GM12878 (cell line): ENCODE measurements at regions not wholly inside any gene's neighbourhood (a gene's known extent, or its start where the extent isn't known, plus 50 kb on each side); places are given as distances from the start of the nearest gene placed in this dataset.

Experiments used
- ATAC-seq: fragments of 200-7000 bp; cut with Tn5 transposase; 3 replicates; pipeline ENCODE4 v1.9.1; 2020; ENCODE audit warnings: mild to moderate bottlenecking, moderate library complexity
- BruUV-seq: library from RNA; stranded (reverse); fragments of 400-500 nt; replicated peaks from 2 replicates; lab custom pipeline; 2021; lab: Mats Ljungman, UMichigan
- CTCF ChIA-PET: fragments of 300-600 bp; sonication (Branson Sonifier 250); formaldehyde crosslinking; extraction: SDS; loops from one replicate; lab custom pipeline; 2021; ENCODE audit warnings: inconsistent platforms; lab: Yijun Ruan, JAX
- POLR2A ChIA-PET: fragments of 350-600 bp; formaldehyde crosslinking; extraction: SDS; loops from one replicate; lab custom pipeline; 2021; ENCODE audit warnings: inconsistent platforms; lab: Charles Lee
- RAD21 ChIA-PET: fragments of 300-600 bp; sonication (Branson Sonifier 250); formaldehyde crosslinking; loops from one replicate; lab custom pipeline; 2023; ENCODE audit warnings: antibody characterized with exemption; ENCODE audit not compliant: unreplicated experiment; lab: Charles Lee
- SMC1A ChIA-PET: fragments of 300-600 bp; sonication (Branson Sonifier 250); formaldehyde crosslinking; loops from one replicate; lab custom pipeline; 2023; ENCODE audit not compliant: unreplicated experiment, uncharacterized antibody; lab: Charles Lee
- DNase-seq: peaks from one replicate; pipeline ENCODE4 v3.0.0-alpha.2; 2011; ENCODE audit warnings: low read depth, low spot score
- FAIRE-seq: peaks from 3 replicates; lab custom pipeline; 2011; peaks lifted over from hg19 to GRCh38; lab: Jason Lieb, UNC
- H2AFZ ChIP-seq: 2 replicates; pipeline ENCODE4 v1.6.0; 2011; ENCODE audit warnings: low read depth, low read length, control low read depth; ENCODE audit not compliant: control insufficient read depth
- H3K27ac ChIP-seq: 2 replicates; pipeline ENCODE4 v1.5.1; 2011; ENCODE audit warnings: control low read depth; ENCODE audit not compliant: control insufficient read depth, insufficient read depth
- H3K27me3 ChIP-seq, 2 experiments: replicated peaks in 1 of 2; 2 replicates each; pipeline versions ENCODE4 v1.6.0 to v1.6.1; 2011; ENCODE audit warnings: low read length in 1 of 2; ENCODE audit not compliant: control insufficient read depth in 2 of 2, insufficient read depth in 2 of 2
- H3K36me3 ChIP-seq, 2 experiments: 2 replicates each; pipeline ENCODE4 v1.5.1; 2011; ENCODE audit warnings: low read length in 1 of 2; ENCODE audit not compliant: control insufficient read depth in 2 of 2, insufficient read depth in 2 of 2
- H3K4me1 ChIP-seq: 2 replicates; pipeline ENCODE4 v1.6.1; 2011; ENCODE audit warnings: mild to moderate bottlenecking, low read length, moderate library complexity, mixed read lengths; ENCODE audit not compliant: control insufficient read depth, insufficient read depth
- H3K4me2 ChIP-seq: 2 replicates; pipeline ENCODE4 v1.6.0; 2011; ENCODE audit warnings: control low read depth; ENCODE audit not compliant: control insufficient read depth, insufficient read depth
- H3K4me3 ChIP-seq: fragments of 200-600 bp; sonication (generic); 2 replicates; pipeline ENCODE4 v1.5.1; 2016
- H3K79me2 ChIP-seq: 2 replicates; pipeline ENCODE4 v1.6.0; 2011; ENCODE audit warnings: low read length; ENCODE audit not compliant: control insufficient read depth, insufficient read depth
- H3K9ac ChIP-seq: 2 replicates; pipeline ENCODE4 v1.8.0; 2011; ENCODE audit warnings: low read length, control low read depth, mixed read lengths; ENCODE audit not compliant: control insufficient read depth, insufficient read depth
- H3K9me3 ChIP-seq: replicated peaks from 3 replicates; pipeline ENCODE4 v1.5.1; 2011; ENCODE audit warnings: mild to moderate bottlenecking, low read length; ENCODE audit not compliant: control insufficient read depth, insufficient read depth
- H4K20me1 ChIP-seq: 2 replicates; pipeline ENCODE4 v1.6.0; 2011; ENCODE audit not compliant: control insufficient read depth, insufficient read depth
- CREB1 ChIP-seq: IDR thresholded peaks from 2 replicates; pipeline ENCODE4 v1.6.1; 2012; ENCODE audit warnings: low read depth, mild to moderate bottlenecking, inconsistent platforms
- FOXM1 ChIP-seq: IDR thresholded peaks from 2 replicates; pipeline ENCODE4 v1.6.1; 2012; ENCODE audit warnings: low read depth, mild to moderate bottlenecking, inconsistent platforms, low read length, moderate library complexity
- GABPA ChIP-seq: IDR thresholded peaks from 2 replicates; pipeline ENCODE4 v1.6.1; 2014; ENCODE audit warnings: antibody characterized with exemption, low read depth, mild to moderate bottlenecking, inconsistent platforms
- HDAC2 ChIP-seq: fragments of 200-600 bp; sonication (generic); IDR thresholded peaks from 2 replicates; pipeline ENCODE4 v1.6.1; 2017
- JUND ChIP-seq: IDR thresholded peaks from 2 replicates; pipeline ENCODE4 v1.6.1; 2012; ENCODE audit warnings: low read depth, mild to moderate bottlenecking, low read length, improper control_type of control experiment, moderate library complexity
- MEF2B ChIP-seq: fragments of 450-650 bp; IDR thresholded peaks from 2 replicates; pipeline ENCODE4 v1.6.1; 2018; ENCODE audit warnings: mild to moderate bottlenecking, moderate library complexity; ENCODE audit not compliant: partially characterized antibody, poor library complexity, severe bottlenecking
- NBN ChIP-seq: fragments of 450-650 bp; IDR thresholded peaks from 2 replicates; pipeline ENCODE4 v1.6.1; 2016
- NR2C1 ChIP-seq: fragments of 450-650 bp; IDR thresholded peaks from 2 replicates; pipeline ENCODE4 v1.6.1; 2017; ENCODE audit warnings: antibody characterized with exemption, mild to moderate bottlenecking, moderate library complexity
- PAX8 ChIP-seq: fragments of 450-650 bp; IDR thresholded peaks from 2 replicates; pipeline ENCODE4 v1.6.1; 2017; ENCODE audit warnings: mild to moderate bottlenecking, moderate library complexity
- SMAD1 ChIP-seq: fragments of 450-650 bp; IDR thresholded peaks from 2 replicates; pipeline ENCODE4 v1.6.1; 2018; ENCODE audit warnings: mild to moderate bottlenecking, low read depth; ENCODE audit not compliant: partially characterized antibody
- SPI1 ChIP-seq: IDR thresholded peaks from 2 replicates; pipeline ENCODE4 v1.6.1; 2011; ENCODE audit warnings: low read depth, mild to moderate bottlenecking, low read length, moderate library complexity, borderline replicate concordance; ENCODE audit not compliant: insufficient read depth
- TAF1 ChIP-seq: IDR thresholded peaks from 2 replicates; pipeline ENCODE4 v1.6.1; 2011; ENCODE audit warnings: mild to moderate bottlenecking, low read depth, low read length, borderline replicate concordance
- WRNIP1 ChIP-seq: IDR thresholded peaks from 2 replicates; pipeline ENCODE4 v1.6.1; 2011; ENCODE audit warnings: low read depth, low read length, improper control_type of control experiment, borderline replicate concordance
- ZBTB11 ChIP-seq: fragments of 450-650 bp; formaldehyde crosslinking; IDR thresholded peaks from 2 replicates; pipeline ENCODE4 v1.5.0; 2022; ENCODE audit warnings: mild to moderate bottlenecking, missing genetic modification characterization
- ZNF622 ChIP-seq: fragments of 450-650 bp; IDR thresholded peaks from 2 replicates; pipeline ENCODE4 v1.6.1; 2017; ENCODE audit warnings: mild to moderate bottlenecking, inconsistent platforms
- ZZZ3 ChIP-seq: IDR thresholded peaks from 2 replicates; pipeline ENCODE4 v1.6.1; 2011; ENCODE audit warnings: low read depth; ENCODE audit not compliant: control insufficient read depth, insufficient read length
- WGBS: methylation state at CpG from one replicate; pipeline ENCODE4 v1.1.6; 2016; ENCODE audit warnings: low lambda C conversion rate; ENCODE audit not compliant: insufficient replicate concordance, insufficient coverage; ENCODE audit errors: missing lambda C conversion rate; 5-methylcytosine and 5-hydroxymethylcytosine counted together
- in situ Hi-C: fragments of 300-500 bp; cut with MboI; formaldehyde crosslinking; loops from 9 replicates; pipeline ENCODE4 v1.14.3; 2018; ENCODE audit warnings: mixed read lengths
- intact Hi-C: fragments of 100-400 bp; cut with micrococcal nuclease; formaldehyde crosslinking; loops from one replicate; pipeline ENCODE4 v1.14.2; 2022; ENCODE audit not compliant: unreplicated experiment

- ChIA-PET SMC1A (no interaction called here), POLR2A (no interaction called here), CTCF (no interaction called here), RAD21 (no interaction called here)
- FAIRE-seq (no peak), DNase-seq (no peak), ATAC-seq (no peak)
- no peak overlapping the region for H2AFZ ChIP-seq
- no peak overlapping the region for H3K4me2 ChIP-seq
- intact Hi-C loops = no loop called here
- H3K79me2 ChIP-seq = no peaks in the 10 kb centered on the region
- H3K9me3 ChIP-seq = no peaks in the 10 kb centered on the region
- no peak for TF ChIP-seq WRNIP1
- no peak for TF ChIP-seq NR2C1
- TF ChIP-seq PAX8 = no peak
- no peak for TF ChIP-seq TAF1
- TF ChIP-seq JUND = no peak
- no peak for TF ChIP-seq SMAD1
- no peak for TF ChIP-seq MEF2B
- no peak for TF ChIP-seq HDAC2
- no peak for TF ChIP-seq FOXM1
- no peak for TF ChIP-seq NBN
- no peak for TF ChIP-seq CREB1
- no peak overlapping the region for H3K27ac ChIP-seq
- in situ Hi-C loops = no loop called here
- H3K4me3 ChIP-seq = no peak overlapping the region
- 0% methylated on average over 1 of the region's 1 CpG for WGBS
- BruUV-seq = no TSS peak
- H4K20me1 ChIP-seq = no peaks in the 10 kb centered on the region
- no peak overlapping the region for H3K9ac ChIP-seq
- no peaks in the 10 kb centered on the region for H3K4me1 ChIP-seq
- H3K36me3 ChIP-seq = no peaks in the 10 kb centered on the region
- no peaks in the 10 kb centered on the region for H3K27me3 ChIP-seq
Measured at GRCh38 chr13:55783841-55784240, 1356.9 kb upstream of the PRR20A start.

- FAIRE-seq (no peak), DNase-seq (no peak), ATAC-seq (no peak)
- no peak overlapping the region for H3K9ac ChIP-seq
- no TSS peak for BruUV-seq
- no peaks in the 10 kb centered on the region for H3K9me3 ChIP-seq
- ChIA-PET CTCF (no interaction called here), RAD21 (no interaction called here), SMC1A (no interaction called here), POLR2A (no interaction called here)
- no peaks in the 10 kb centered on the region for H3K4me1 ChIP-seq
- WGBS = 6% methylated on average over 1 of the region's 1 CpG
- H3K27me3 ChIP-seq = no peaks in the 10 kb centered on the region
- H3K27ac ChIP-seq = no peak overlapping the region
- H4K20me1 ChIP-seq = no peaks in the 10 kb centered on the region
- in situ Hi-C loops = no loop called here
- no peaks in the 10 kb centered on the region for H3K79me2 ChIP-seq
- H3K4me2 ChIP-seq = no peak overlapping the region
- intact Hi-C loops = no loop called here
- H3K36me3 ChIP-seq = no peaks in the 10 kb centered on the region
- H3K4me3 ChIP-seq = no peak overlapping the region
- no peak overlapping the region for H2AFZ ChIP-seq
- TF ChIP-seq GABPA (no peak), ZZZ3 (no peak), SPI1 (no peak), ZNF622 (no peak), ZBTB11 (CRISPR knock-in tag) (no peak)
Measured at GRCh38 chr13:55788548-55788947, 1352.2 kb upstream of the PRR20A start.
